ENCODE measurements at regions not wholly inside any gene's neighbourhood (a gene's known extent, or its start where the extent isn't known, plus 50 kb on each side); places are given as distances from the start of the nearest gene placed in this dataset.

- TF ChIP-seq, protein P1, sequence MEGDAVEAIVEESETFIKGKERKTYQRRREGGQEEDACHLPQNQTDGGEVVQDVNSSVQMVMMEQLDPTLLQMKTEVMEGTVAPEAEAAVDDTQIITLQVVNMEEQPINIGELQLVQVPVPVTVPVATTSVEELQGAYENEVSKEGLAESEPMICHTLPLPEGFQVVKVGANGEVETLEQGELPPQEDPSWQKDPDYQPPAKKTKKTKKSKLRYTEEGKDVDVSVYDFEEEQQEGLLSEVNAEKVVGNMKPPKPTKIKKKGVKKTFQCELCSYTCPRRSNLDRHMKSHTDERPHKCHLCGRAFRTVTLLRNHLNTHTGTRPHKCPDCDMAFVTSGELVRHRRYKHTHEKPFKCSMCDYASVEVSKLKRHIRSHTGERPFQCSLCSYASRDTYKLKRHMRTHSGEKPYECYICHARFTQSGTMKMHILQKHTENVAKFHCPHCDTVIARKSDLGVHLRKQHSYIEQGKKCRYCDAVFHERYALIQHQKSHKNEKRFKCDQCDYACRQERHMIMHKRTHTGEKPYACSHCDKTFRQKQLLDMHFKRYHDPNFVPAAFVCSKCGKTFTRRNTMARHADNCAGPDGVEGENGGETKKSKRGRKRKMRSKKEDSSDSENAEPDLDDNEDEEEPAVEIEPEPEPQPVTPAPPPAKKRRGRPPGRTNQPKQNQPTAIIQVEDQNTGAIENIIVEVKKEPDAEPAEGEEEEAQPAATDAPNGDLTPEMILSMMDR (IDR thresholded peaks at IDR 0.05), result no peak
- no peak for TF ChIP-seq POLR2A (IDR thresholded peaks at IDR 0.05)
These were observed 472.3 kb upstream of the VSTM2A start for GRCh38 chr7:54069843-54070242.
